Activated CD4-positive, alpha-beta memory T cell treated with anti-CD3 and anti-CD28 coated beads, Interleukin-2, amount 10 ng/mL, durations not matched to agents 7 days and 5 days (primary cell): ENCODE measurements at regions not wholly inside any gene's neighbourhood (a gene's known extent, or its start where the extent isn't known, plus 50 kb on each side); places are given as distances from the start of the nearest gene placed in this dataset.
A peak's percentile ranks its signal among the peaks of the same experiment; 100 is the strongest.

Experiments
- CTCF ChIA-PET: fragments of 350-600 bp; sonication (Branson Sonifier 250); formaldehyde crosslinking; loops from one replicate; lab custom pipeline; 2021; ENCODE audit warnings: antibody characterized with exemption, inconsistent platforms; lab: Charles Lee
- POLR2A ChIA-PET: fragments of 350-600 bp; sonication (Branson Sonifier 250); formaldehyde crosslinking; loops from one replicate; lab custom pipeline; 2021; ENCODE audit warnings: antibody characterized with exemption; lab: Charles Lee
- DNase-seq: peaks from one replicate; pipeline ENCODE4 v3.0.0-alpha.2; 2020
- H3K27ac Mint-ChIP-seq: one replicate; pipeline ENCODE4 v1.8.0; 2021; ENCODE audit warnings: mild to moderate bottlenecking, mixed read lengths
- H3K27me3 Mint-ChIP-seq: one replicate; pipeline ENCODE4 v1.8.0; 2021; ENCODE audit warnings: mixed read lengths
- H3K36me3 Mint-ChIP-seq: one replicate; pipeline ENCODE4 v1.8.0; 2021; ENCODE audit warnings: low read depth, mixed read lengths
- H3K4me1 Mint-ChIP-seq: one replicate; pipeline ENCODE4 v1.8.0; 2021; ENCODE audit warnings: mixed read lengths
- H3K4me3 Mint-ChIP-seq: one replicate; pipeline ENCODE4 v1.8.0; 2021; ENCODE audit warnings: mild to moderate bottlenecking, mixed read lengths
- H3K9me3 Mint-ChIP-seq: one replicate; pipeline ENCODE4 v1.8.0; 2021; ENCODE audit warnings: mixed read lengths

DNA sequence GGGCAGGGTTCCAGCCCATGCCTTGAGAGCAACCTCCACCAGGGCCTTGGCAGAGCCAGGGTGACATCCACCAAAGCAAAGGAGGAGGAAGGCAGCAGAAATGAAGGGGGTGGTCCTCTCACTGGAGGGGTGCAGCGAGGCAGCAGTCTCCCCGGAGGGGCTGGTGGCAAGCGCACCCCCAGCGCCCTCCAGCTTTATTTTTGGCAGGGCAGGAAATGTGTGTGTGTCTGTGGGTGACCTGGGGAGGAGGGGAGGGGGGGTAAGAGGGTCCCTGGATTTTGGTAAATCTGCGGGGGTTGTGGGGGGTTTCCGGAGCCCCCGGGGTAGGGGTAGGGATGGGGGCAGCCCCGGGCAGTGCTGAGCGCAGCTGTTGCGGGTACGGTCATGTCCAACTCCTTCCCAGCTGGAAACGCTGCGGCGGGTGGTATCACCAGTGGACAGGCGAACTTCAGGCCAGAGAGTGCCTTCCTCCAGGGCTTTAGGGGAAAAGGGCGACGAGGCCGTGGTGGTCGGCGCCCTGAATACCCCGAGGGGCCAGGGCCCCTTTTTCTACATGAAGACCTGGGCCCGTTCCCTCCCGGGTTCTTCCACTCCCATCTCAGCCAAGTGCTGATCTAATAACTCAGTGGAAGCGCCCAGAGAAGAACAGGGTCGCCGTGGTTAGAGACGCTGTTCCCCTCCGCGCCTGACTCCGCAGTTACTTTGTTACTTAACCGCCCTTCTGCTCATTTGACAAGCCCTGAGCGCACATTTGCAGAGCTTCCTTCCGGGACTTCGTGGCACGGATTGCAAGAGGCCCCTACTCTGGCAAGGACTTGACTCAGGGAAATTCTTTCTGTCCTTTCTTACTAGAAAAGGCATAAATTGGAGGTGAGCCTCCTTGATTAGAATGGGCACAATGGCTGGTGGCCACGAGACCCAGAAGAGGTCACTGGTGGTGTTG is 55.2 kb downstream of the FOS start:
- Mint-ChIP-seq H3K9me3 (no peaks in the 10 kb centered on the region), H3K27me3 (peaks cover 3% of the 10 kb centered on the region), H3K36me3 (no peaks in the 10 kb centered on the region), H3K4me3 (peak overlapping the region; percentile 46), H3K27ac (peak overlapping the region; percentile 86), H3K4me1 (peaks cover 25% of the 10 kb centered on the region)
- peak; percentile 63 for DNase-seq
- ChIA-PET CTCF (interaction anchor here (0.5 to 1.7 kb wide), 3 partner anchors 64 to 189 kb away, joined by 5 to 9 read pairs (median 6); partner anchors contain the start of gene BATF), POLR2A (interaction anchor here (1.1 to 2.3 kb wide), 6 partner anchors 9 to 316 kb away, joined by 3 to 7 read pairs (median 4); no protein-coding TSS in a partner anchor)

DNA sequence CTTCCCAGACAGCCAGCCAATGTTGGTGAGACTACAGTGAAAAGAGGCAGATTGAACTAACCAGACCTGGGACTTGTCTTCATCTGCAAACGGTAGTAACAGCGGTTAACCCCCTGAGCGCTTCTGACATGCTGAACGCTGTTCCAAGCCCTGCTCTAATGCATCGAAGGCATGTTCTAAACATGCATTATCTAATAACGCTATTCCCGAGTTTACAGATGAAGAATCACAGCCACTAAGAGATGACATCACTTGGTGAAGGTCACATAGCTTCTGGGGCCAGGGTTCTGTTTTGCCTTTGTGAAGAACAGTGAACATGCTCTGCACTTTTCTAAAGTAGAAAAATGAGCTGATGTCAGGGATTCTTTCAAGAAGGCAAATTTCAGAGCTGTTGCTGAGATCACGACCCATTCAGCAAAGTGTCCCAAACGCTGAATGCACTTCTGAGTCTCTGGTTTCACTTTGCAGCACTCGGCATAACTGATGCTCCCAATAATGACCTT is 56.0 kb downstream of the FOS start:
- Mint-ChIP-seq H3K36me3 (no peaks in the 10 kb centered on the region), H3K4me1 (peaks cover 25% of the 10 kb centered on the region), H3K27me3 (peaks cover 3% of the 10 kb centered on the region), H3K4me3 (peak overlapping the region; percentile 46), H3K9me3 (no peaks in the 10 kb centered on the region), H3K27ac (peak overlapping the region; percentile 86)
- POLR2A ChIA-PET = interaction anchor here (1.1 to 2.3 kb wide), 5 partner anchors 10 to 316 kb away, joined by 3 to 7 read pairs (median 4); no protein-coding TSS in a partner anchor
- no peak for DNase-seq
- CTCF ChIA-PET = interaction anchor here (0.6 to 1.7 kb wide), 3 partner anchors 49 to 188 kb away, joined by 3 to 9 read pairs (median 5); partner anchors contain the start of gene BATF

DNA sequence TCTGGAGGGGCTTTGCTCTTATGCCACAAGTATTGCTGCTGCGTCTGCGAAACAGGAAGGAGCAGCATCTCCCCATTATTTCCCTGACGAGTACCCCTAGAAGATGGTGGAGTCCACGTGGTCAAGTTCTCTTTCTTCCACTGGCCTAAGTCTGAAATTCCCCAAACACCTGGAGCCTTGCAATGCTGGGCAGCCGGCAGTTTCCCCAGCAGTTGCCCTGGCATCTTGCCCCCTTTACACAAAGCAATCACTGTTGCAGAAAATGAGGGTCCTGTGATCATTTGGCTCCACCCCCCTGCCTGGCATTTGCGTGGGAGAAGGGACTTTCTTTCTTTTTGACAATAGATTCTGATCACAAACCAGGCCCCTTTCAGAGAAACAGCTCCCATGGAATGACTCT is 56.9 kb downstream of the FOS start:
- H3K27ac Mint-ChIP-seq = peak overlapping the region; percentile 50
- no peaks in the 10 kb centered on the region for H3K36me3 Mint-ChIP-seq
- POLR2A ChIA-PET = interaction anchor here (2.3 kb wide), 1 partner anchor 28 kb away, joined by 7 read pairs; no protein-coding TSS in a partner anchor
- CTCF ChIA-PET = interaction anchor here (0.6 to 1.6 kb wide), 2 partner anchors 154 to 243 kb away, joined by 5 to 9 read pairs; partner anchors contain the start of gene FLVCR2
- no peak overlapping the region for H3K4me3 Mint-ChIP-seq
- H3K27me3 Mint-ChIP-seq = peaks cover 3% of the 10 kb centered on the region
- DNase-seq = no peak
- H3K9me3 Mint-ChIP-seq = no peaks in the 10 kb centered on the region
- peaks cover 25% of the 10 kb centered on the region for H3K4me1 Mint-ChIP-seq

DNA sequence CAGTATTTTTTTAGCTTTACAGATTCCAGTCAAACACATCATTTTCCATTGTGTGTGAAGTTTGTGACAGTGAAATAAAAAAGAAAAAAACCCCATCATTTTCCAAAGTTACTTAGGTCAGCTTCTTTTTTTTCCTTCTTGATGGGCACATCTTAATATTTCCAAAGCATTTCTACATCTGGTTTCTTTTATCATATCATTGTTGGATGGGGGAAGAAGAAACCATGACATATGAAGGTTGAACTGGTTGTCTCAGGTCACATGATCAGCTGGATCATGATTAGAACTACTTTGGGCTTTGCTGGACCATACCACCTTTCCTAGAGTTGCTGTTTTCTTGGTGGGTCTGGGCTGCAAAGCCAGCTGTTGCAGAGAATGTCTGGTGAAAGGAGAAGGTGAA is 59.8 kb downstream of the FOS start:
- CTCF ChIA-PET = no interaction called here
- no peak for DNase-seq
- Mint-ChIP-seq H3K4me3 (no peak overlapping the region), H3K9me3 (no peaks in the 10 kb centered on the region), H3K36me3 (no peaks in the 10 kb centered on the region), H3K27me3 (peaks cover 3% of the 10 kb centered on the region), H3K4me1 (peaks cover 18% of the 10 kb centered on the region), H3K27ac (no peak overlapping the region)
- POLR2A ChIA-PET = no interaction called here

DNA sequence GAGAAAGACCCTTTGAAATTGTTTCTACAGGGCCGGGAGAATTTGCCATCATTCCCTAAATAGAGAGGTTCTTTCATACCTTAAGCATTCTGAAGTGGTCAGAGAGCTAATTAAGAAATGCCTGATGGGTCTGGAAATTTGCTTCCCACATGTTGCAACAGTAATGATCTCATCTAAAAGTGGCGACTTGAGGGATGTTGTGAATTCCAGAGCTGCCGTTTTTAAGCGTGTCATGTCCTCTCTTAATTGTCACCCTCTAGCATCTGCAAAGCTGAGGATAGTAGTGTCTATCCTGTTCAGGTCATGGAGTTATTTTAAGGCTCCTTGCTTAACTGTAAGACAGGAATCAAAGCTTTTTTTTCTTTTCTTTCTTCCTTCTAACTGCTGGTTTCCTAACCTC is 60.4 kb downstream of the FOS start:
- Mint-ChIP-seq H3K4me1 (peaks cover 12% of the 10 kb centered on the region), H3K27me3 (peaks cover 5% of the 10 kb centered on the region), H3K9me3 (no peaks in the 10 kb centered on the region), H3K36me3 (no peaks in the 10 kb centered on the region), H3K27ac (no peak overlapping the region), H3K4me3 (no peak overlapping the region)
- POLR2A ChIA-PET = no interaction called here
- CTCF ChIA-PET = no interaction called here
- DNase-seq = no peak

DNA sequence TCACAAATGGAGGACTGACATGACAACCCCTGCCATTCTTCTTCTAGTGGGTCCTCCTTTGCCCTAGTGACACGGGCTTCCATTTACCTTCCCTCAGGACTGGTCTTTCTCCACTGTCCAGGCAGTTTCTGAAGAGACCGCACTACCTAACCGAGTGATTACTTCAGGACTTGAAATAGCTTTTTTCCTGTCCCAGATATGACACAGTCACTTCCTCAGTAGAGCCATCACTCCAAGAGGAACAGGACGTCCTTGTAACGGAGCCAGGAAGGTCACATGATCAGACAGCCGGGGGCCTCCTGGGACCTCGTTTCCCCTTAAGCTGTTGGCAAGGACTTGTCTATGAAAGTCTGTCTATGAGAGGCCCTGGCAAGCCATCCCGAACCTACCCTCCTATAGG is 62.3 kb downstream of the FOS start:
- no peak for DNase-seq
- Mint-ChIP-seq H3K36me3 (no peaks in the 10 kb centered on the region), H3K27ac (no peak overlapping the region), H3K4me3 (no peak overlapping the region), H3K27me3 (peaks cover 13% of the 10 kb centered on the region), H3K9me3 (no peaks in the 10 kb centered on the region), H3K4me1 (no peaks in the 10 kb centered on the region)
- ChIA-PET POLR2A (no interaction called here), CTCF (no interaction called here)

DNA sequence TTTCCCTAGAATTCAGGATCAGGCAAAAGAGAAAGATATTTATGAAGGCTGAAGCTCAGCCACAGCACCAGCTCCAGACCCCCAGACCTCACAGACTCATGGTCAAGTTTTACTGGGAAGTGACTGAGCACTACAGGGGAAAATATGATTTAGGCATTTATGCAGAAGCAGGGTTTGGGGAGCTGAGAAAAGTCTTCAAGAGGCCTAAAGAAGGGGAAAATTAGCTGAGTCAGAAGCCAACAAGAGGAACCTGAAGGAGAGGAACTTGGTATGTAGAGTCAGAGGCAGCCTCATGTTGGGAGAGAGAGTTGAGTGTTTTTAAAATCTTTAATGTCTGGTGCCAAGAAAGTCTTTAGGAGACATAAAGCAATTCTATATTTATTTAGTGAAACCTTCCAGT is 63.0 kb downstream of the FOS start:
- Mint-ChIP-seq H3K36me3 (no peaks in the 10 kb centered on the region), H3K27me3 (peaks cover 15% of the 10 kb centered on the region), H3K4me3 (no peak overlapping the region), H3K27ac (no peak overlapping the region), H3K4me1 (no peaks in the 10 kb centered on the region), H3K9me3 (no peaks in the 10 kb centered on the region)
- DNase-seq = no peak
- ChIA-PET POLR2A (no interaction called here), CTCF (no interaction called here)

DNA sequence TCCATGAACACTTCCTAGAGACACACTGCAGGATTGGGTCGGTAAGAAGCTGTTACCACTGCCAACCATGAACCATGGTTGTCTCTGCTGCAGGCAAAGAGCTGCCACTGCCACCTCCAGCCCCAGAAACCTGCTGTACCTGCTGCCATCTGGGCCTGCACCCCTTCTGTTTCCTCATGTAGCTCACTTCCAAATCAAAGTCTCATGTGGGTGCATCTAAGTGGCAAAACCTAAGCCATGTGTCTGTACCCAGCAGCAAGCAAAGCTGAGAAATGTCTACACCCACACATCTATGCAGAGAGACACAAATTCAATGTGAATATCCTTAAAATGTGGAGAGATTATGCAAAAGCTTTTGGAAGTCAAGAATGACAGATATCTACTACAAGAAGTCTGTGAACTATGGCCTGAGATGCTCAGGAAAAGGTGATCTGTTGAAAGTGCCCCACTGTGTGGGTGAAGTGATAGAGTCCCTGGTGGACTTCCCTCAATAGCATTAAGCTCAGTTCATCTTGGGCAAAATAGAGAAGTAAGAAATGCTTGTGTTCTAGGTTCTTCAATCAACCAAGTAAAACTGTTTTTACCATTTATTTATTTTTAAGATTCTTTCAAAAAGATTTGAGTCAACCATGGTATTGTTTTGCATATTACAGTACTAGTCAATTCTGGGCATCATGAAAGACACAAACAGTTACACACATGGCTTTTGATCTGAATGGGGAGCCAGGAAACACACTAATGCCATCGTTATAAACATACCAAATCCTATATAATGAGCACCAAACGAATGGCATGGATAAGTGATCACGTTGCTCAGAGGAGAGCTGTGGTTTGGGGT is 64.4 kb downstream of the FOS start:
- peaks cover 17% of the 10 kb centered on the region for H3K27me3 Mint-ChIP-seq
- no peak overlapping the region for H3K4me3 Mint-ChIP-seq
- H3K9me3 Mint-ChIP-seq = no peaks in the 10 kb centered on the region
- no peaks in the 10 kb centered on the region for H3K4me1 Mint-ChIP-seq
- ChIA-PET POLR2A (no interaction called here), CTCF (no interaction called here)
- no peak overlapping the region for H3K27ac Mint-ChIP-seq
- no peaks in the 10 kb centered on the region for H3K36me3 Mint-ChIP-seq
- no peak for DNase-seq

DNA sequence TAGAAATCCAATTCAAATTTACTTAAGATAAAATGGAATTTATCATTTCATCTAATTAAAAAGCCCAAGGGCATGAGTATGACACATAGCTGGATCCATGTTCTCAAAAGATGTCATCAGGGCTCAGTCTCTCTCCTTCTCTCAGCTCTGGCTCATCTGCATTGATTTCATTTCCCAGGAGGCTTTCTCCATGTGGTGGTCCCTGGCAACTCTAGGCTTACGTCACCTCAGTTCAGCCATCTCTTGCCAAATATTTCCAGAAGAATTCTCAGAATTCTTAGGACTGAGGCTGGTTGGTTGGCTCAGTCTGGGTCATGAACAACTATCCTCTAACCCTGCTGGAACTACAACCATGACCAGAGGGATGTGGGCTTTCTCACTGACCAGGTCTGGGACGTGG is 65.3 kb downstream of the FOS start:
- no peak overlapping the region for H3K27ac Mint-ChIP-seq
- H3K36me3 Mint-ChIP-seq = no peaks in the 10 kb centered on the region
- H3K9me3 Mint-ChIP-seq = no peaks in the 10 kb centered on the region
- H3K4me3 Mint-ChIP-seq = no peak overlapping the region
- POLR2A ChIA-PET = no interaction called here
- H3K27me3 Mint-ChIP-seq = peaks cover 17% of the 10 kb centered on the region
- no peaks in the 10 kb centered on the region for H3K4me1 Mint-ChIP-seq
- no peak for DNase-seq
- CTCF ChIA-PET = no interaction called here

DNA sequence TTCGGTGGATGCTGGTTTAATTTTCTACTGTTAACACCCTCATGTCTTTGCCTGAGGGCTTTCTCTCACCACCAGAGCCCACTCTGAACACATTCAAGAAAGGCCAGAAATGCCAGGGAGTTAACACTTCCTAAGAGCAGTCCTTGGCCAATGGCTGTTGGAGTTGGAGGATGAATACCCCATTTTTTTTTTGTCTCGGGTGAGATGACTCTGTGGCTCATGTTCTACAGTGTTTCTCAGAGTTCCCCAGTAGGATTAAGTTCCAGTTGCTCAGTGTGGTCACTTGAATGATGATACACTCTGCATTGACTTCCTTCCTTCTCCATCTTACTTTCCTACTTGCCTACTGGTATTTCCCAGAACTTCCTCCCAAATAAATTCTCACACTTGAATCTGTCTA is 65.8 kb downstream of the FOS start:
- POLR2A ChIA-PET = no interaction called here
- Mint-ChIP-seq H3K36me3 (no peaks in the 10 kb centered on the region), H3K9me3 (no peaks in the 10 kb centered on the region), H3K27ac (no peak overlapping the region), H3K4me1 (no peaks in the 10 kb centered on the region), H3K27me3 (peaks cover 17% of the 10 kb centered on the region), H3K4me3 (no peak overlapping the region)
- DNase-seq = no peak
- CTCF ChIA-PET = no interaction called here

DNA sequence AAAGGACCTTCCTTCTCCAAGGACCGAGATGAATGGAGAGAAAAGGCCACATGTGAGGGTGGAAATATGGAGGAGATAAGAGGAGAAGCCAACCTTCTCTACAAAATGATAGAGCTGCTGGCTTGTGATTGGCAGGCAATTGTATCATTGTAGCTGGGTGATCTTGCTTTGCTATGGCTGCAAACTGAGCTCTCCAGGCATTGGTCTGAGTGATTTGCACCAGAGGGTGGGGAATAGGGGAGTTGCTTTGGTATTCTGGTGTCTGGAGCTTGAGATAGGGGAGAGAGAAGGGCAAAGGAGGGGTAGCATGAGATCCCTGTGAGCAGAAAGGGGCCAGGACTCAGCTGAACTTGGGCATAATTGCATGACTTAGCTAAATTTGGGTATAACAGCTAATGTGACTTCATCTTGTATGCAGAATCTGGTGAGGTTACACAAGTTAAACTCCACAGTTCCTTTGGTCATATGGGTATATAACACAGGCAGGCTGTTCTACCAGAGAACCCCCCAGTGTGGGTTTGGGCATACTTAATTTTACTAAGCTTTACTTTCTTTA is 72.0 kb downstream of the FOS start:
- POLR2A ChIA-PET = no interaction called here
- peaks cover 2% of the 10 kb centered on the region for H3K9me3 Mint-ChIP-seq
- CTCF ChIA-PET = interaction anchor here (0.6 kb wide), 1 partner anchor 214 kb away, joined by 3 read pairs; no protein-coding TSS in a partner anchor
- no peak for DNase-seq
- peaks cover 5% of the 10 kb centered on the region for H3K27me3 Mint-ChIP-seq
- no peaks in the 10 kb centered on the region for H3K36me3 Mint-ChIP-seq
- no peaks in the 10 kb centered on the region for H3K4me1 Mint-ChIP-seq
- H3K27ac Mint-ChIP-seq = no peak overlapping the region
- no peak overlapping the region for H3K4me3 Mint-ChIP-seq

DNA sequence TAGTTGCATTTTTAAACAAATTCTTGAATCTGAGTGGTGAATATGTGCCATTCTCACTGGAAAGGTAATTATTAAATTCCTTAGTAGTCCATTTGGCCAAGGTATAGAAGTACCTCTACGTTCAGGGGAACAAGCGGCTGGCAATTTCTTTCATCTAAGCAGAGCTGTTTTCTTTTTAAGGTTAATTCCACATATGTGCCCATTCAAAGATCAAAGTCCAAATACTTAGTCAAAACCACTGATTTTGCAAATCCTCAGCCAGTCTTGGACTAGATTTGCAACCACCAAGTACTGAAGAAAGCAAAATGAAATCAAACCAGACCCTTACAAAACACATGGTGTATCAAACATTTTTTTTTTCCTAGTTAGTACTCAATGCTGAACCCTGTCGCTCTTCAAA is 68.7 kb upstream of the JDP2 start:
- no peak for DNase-seq
- no peak overlapping the region for H3K27ac Mint-ChIP-seq
- no peak overlapping the region for H3K4me3 Mint-ChIP-seq
- H3K4me1 Mint-ChIP-seq = peaks cover 7% of the 10 kb centered on the region
- H3K27me3 Mint-ChIP-seq = peaks cover 3% of the 10 kb centered on the region
- ChIA-PET POLR2A (no interaction called here), CTCF (no interaction called here)
- H3K9me3 Mint-ChIP-seq = no peaks in the 10 kb centered on the region
- no peaks in the 10 kb centered on the region for H3K36me3 Mint-ChIP-seq
